WI38 (cell line): ENCODE measurements at regions not wholly inside any gene's neighbourhood (a gene's known extent, or its start where the extent isn't known, plus 50 kb on each side); places are given as distances from the start of the nearest gene placed in this dataset.
"Not testable (repeated sequence)": the region's sequence is repeated elsewhere in the genome, so short reads cannot be mapped to it uniquely, and the experiment has no call there.

Experiments
- H3K4me3 ChIP-seq: 2 replicates; pipeline ENCODE4 v1.5.1; 2011; ENCODE audit warnings: low read depth, mild to moderate bottlenecking, control low read depth, low read length
- CTCF ChIP-seq: IDR thresholded peaks from 2 replicates; pipeline ENCODE4 v1.5.1; 2012; ENCODE audit warnings: low read depth, mild to moderate bottlenecking, control low read depth, low read length

DNA sequence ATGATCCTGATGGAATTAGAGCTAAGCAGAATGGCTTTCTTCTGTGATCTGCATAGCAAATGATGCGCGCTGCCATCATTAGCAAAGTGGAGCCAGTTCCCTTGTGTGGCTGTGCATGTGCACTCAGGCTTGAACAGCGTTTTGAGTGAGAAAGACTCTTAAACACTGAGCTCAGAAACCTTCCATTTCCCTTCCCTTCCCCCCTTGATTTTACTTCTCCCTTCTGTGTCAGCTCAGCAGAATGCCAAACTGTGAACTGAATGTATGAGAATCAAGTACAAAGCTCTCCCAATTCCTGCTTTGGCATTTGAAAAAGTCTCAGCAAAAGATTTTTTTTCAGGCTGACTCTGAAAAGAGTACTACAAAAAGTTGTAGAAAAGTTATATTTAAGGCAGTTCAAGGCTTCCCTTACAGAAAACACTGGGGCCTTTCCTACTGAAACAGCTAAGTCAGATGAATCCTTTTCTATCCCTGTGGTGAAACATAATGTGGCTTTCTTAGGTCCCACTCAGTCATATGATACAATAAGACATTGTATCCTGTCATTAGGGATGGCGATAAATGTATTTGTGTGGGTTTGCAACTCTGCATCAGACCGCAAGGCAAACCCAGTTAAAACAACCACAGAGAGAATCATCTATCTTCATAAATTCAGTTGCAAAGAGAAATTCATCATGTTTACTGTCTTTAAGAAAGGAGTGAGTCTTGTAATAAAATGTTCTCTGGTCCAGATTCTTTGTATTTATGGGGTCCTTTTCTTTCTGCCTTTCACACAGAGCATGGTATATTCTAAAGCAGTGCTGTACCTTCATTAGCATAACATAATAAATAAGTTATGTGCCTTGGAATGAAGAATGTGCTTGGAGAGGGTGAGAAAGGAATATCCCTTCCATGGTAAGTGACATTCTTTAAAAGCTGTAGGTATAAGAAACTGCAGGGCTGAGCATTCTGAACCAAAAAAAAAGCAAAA is 222.6 kb downstream of the CAAP1 start:
- no peak overlapping the region for H3K4me3 ChIP-seq
- no peak for TF ChIP-seq CTCF

GRCh38 chr9:26667882-26668281 is 224.7 kb downstream of the CAAP1 start:
- TF ChIP-seq CTCF, result no peak
- no peak overlapping the region for H3K4me3 ChIP-seq

DNA sequence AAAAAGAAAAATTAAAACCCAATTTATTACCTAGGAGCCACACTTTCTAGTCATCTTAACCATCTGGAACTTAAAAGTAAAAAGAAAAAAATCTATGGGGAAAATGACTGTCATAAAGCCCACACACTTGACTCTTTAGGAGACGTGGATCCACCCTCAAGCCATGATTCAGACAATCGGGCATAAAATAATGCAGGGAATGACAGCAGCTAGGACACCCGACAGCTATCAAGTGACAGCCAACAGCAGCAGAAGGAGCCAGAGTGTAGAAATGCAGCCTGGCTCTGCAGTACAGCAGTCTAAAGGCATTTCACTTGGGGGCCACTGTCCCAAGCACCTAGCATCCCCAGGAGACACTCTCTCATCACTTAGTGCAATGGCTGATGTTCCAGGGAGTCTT is 226.9 kb downstream of the CAAP1 start:
- no peak for TF ChIP-seq CTCF
- H3K4me3 ChIP-seq, result no peak overlapping the region

DNA sequence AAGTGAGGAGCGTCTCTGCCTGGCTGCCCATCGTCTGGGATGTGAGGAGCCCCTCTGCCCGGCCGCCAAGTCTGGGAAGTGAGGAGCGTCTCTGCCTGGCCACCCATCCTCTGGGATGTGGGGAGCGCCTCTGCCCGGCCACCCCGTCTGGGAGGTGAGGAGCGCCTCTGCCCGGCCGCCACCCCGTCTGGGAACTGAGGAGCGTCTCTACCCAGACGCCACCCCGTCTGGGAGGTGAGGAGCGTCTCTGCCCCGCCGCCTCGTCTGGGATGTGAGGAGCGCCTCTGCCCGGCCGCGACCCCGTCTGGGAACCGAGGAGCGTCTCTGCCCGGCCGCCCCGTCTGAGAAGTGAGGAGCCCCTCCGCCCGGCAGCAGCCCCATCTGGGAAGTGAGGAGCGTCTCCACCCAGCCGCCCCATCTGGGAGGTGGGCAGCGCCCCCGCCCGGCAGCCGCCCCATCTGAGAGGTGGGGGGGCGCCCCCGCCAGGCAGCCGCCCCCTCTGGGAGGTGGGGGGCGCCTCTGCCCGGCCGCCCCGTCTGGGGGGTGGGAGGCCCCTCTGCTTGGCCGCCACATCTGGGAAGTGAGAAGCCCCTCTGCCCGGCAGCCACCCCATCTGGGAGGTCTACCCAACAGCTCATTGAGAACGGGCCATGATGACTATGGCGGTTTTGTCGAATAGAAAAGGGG is 228.4 kb downstream of the CAAP1 start:
- H3K4me3 ChIP-seq, result not testable (repeated sequence)

- no peak for TF ChIP-seq CTCF
- no peak overlapping the region for H3K4me3 ChIP-seq
Observed at GRCh38 chr9:26662476-26662875, 230.1 kb downstream of the CAAP1 start.

DNA sequence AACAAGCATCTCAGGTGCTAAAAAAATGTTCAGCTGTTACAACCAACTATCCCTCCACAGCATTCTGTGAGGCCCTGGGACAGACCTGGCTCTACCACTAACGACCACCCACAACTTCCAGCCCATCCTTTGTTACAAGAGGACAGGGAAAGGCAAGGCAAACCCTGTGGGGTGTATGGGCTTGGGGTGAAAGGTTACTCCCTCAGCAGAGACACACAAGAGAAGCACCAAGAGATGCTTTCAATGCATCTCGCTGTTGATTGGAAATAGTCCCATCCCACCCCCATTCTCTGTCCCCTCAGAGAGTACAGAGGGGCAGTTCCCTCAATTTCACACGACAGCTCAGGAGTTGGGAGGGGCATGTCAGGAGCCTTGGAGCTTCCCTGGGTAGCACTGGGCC is 234.1 kb downstream of the CAAP1 start:
- no peak for TF ChIP-seq CTCF

GRCh38 chr9:26657958-26658357 is 234.6 kb downstream of the CAAP1 start:
- no peak for TF ChIP-seq CTCF
- no peak overlapping the region for H3K4me3 ChIP-seq

More for the DNA sequence above, 234.1 kb downstream of the CAAP1 start:
- H3K4me3 ChIP-seq, result no peak overlapping the region
